ENCODE measurements at regions not wholly inside any gene's neighbourhood (a gene's known extent, or its start where the extent isn't known, plus 50 kb on each side); places are given as distances from the start of the nearest gene placed in this dataset.

DNA sequence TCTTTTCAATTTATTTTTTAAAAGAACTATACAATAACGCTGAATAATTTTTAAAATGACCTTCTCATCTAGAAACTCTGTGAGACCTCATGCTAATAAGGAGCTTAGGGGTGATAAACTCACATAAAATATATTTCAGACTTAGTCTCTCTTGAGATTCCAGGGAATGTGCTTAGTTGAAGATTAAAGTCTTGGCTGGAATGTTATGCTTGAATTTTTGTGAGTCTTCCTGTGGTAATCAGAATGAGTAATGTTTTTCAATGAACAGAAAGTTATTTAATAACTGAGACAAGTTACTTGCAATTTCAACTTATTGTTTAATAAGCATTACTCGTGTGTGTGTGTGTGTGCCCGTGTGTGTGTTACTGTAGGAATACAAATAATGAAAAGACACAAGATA, 379.9 kb upstream of the EPHA7 start:
- no peak for DNase-seq
- intact Hi-C loops (cut with DNase I) = no loop called here
- H3K4me3 ChIP-seq = no peak overlapping the region
- H3K9me3 ChIP-seq = no peaks in the 10 kb centered on the region
- TF ChIP-seq, protein P1, sequence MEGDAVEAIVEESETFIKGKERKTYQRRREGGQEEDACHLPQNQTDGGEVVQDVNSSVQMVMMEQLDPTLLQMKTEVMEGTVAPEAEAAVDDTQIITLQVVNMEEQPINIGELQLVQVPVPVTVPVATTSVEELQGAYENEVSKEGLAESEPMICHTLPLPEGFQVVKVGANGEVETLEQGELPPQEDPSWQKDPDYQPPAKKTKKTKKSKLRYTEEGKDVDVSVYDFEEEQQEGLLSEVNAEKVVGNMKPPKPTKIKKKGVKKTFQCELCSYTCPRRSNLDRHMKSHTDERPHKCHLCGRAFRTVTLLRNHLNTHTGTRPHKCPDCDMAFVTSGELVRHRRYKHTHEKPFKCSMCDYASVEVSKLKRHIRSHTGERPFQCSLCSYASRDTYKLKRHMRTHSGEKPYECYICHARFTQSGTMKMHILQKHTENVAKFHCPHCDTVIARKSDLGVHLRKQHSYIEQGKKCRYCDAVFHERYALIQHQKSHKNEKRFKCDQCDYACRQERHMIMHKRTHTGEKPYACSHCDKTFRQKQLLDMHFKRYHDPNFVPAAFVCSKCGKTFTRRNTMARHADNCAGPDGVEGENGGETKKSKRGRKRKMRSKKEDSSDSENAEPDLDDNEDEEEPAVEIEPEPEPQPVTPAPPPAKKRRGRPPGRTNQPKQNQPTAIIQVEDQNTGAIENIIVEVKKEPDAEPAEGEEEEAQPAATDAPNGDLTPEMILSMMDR (IDR thresholded peaks at IDR 0.05) = no peak
- no peaks in the 10 kb centered on the region for H3K4me1 ChIP-seq
- no peaks in the 10 kb centered on the region for H3K27me3 ChIP-seq
- H3K27ac ChIP-seq = no peak overlapping the region
- ATAC-seq = no peak
- no peaks in the 10 kb centered on the region for H3K36me3 ChIP-seq

DNA sequence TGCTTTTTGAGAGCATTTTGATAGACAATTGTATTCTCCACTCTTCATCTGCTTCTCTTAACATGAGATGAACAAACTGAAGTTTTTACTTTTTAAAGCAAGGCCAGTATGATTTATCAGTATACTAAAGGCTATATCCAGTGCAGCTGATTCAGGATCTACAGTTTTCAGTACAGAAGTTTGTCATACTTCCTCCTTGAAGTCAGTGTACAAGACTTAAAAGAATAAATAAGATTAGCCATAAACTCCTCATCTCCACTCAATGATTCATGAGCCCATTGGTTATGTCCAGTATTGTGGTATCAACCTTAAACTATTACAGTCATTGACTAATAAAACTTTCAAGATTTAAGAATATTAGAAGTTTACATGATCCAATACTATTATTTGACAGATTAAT, 374.8 kb upstream of the EPHA7 start:
- no peak for ATAC-seq
- no peak for DNase-seq
- TF ChIP-seq, protein P1 (IDR thresholded peaks at IDR 0.05) = no peak

DNA sequence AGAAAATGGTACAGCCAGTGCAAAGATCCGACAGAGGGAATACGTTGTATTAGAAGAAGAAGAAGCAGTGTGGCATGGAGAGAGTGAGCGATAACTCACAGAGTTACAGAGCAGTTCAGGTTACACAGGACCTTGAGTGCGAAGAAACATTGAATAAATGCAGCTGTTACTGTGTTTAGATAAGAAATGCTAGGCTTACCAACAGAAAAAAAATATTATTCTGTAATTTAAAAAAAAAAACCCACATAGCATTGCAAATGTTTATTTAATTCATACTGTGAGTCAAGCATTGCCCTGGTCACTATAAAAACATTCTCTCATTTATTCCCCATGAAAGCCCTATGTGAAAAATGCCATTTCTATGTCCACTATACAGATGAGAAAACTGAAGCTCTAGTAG, 373.4 kb upstream of the EPHA7 start:
- ATAC-seq (no peak), DNase-seq (no peak)
- H3K4me3 ChIP-seq = no peak overlapping the region
- no peaks in the 10 kb centered on the region for H3K27me3 ChIP-seq
- TF ChIP-seq, protein P1 (IDR thresholded peaks at IDR 0.05) = no peak
- no peak overlapping the region for H3K27ac ChIP-seq
- no peaks in the 10 kb centered on the region for H3K4me1 ChIP-seq
- intact Hi-C loops (cut with DNase I) = no loop called here
- H3K9me3 ChIP-seq = no peaks in the 10 kb centered on the region
- H3K36me3 ChIP-seq = no peaks in the 10 kb centered on the region

More for the DNA sequence above, 374.8 kb upstream of the EPHA7 start:
- Histone ChIP-seq H3K4me3 (no peak overlapping the region), H3K9me3 (no peaks in the 10 kb centered on the region), H3K4me1 (no peaks in the 10 kb centered on the region), H3K27ac (no peak overlapping the region), H3K27me3 (no peaks in the 10 kb centered on the region), H3K36me3 (no peaks in the 10 kb centered on the region)
- intact Hi-C loops (cut with DNase I) = no loop called here

DNA sequence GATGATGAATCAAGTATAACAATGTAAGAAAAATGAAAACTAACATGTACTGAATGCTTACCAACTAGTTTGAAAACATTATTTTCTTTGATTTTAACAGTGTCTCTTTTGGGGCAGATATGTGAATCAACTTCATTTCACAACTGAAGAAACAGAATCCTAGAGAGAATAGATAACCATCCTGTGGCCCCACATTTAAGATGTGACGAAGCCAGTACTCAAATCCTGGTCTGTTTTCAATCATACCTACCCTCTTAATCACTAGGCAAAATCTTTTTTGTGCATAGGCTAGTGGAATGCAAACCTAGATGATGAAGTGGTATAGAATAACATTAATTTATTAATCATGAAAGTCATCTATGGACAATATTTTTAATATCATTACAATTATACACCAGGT, 371.6 kb upstream of the EPHA7 start:
- ATAC-seq (no peak), DNase-seq (no peak)
- no peaks in the 10 kb centered on the region for H3K4me1 ChIP-seq
- H3K27ac ChIP-seq = no peak overlapping the region
- TF ChIP-seq, protein P1 (IDR thresholded peaks at IDR 0.05) = no peak
- H3K4me3 ChIP-seq = no peak overlapping the region
- intact Hi-C loops (cut with DNase I) = no loop called here
- H3K9me3 ChIP-seq = no peaks in the 10 kb centered on the region
- H3K27me3 ChIP-seq = no peaks in the 10 kb centered on the region
- H3K36me3 ChIP-seq = no peaks in the 10 kb centered on the region

DNA sequence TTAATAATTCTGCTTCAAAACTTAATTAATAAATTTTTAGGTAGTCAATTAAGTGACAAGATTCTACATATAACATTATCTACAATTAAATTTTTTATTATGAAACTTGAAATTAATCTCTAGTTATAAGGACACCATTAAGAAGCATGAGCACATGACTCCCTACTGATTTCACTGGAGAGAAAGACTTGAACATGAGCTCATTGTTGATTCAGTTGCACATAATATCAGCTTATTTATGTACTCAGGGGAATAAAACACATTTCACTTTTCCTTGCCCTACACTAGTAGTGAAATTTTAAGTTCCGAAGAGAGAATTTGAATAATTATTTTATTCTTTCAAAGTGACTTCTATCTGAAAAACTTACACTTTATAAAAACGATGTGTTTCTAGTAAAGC, 370.2 kb upstream of the EPHA7 start:
- Histone ChIP-seq H3K27me3 (no peaks in the 10 kb centered on the region), H3K36me3 (no peaks in the 10 kb centered on the region), H3K27ac (no peak overlapping the region), H3K4me3 (no peak overlapping the region), H3K9me3 (no peaks in the 10 kb centered on the region), H3K4me1 (no peaks in the 10 kb centered on the region)
- TF ChIP-seq, protein P1 (IDR thresholded peaks at IDR 0.05) = no peak
- intact Hi-C loops (cut with DNase I) = no loop called here
- ATAC-seq (no peak), DNase-seq (no peak)
